Activated naive CD4-positive, alpha-beta T cell treated with anti-CD3 and anti-CD28 coated beads, Interleukin-2, amount 10 ng/mL, durations not matched to agents 7 days and 5 days (primary cell): ENCODE measurements at regions not wholly inside any gene's neighbourhood (a gene's known extent, or its start where the extent isn't known, plus 50 kb on each side); places are given as distances from the start of the nearest gene placed in this dataset.

Experiments
- CTCF ChIA-PET: fragments of 350-600 bp; sonication (Branson Sonifier 250); formaldehyde crosslinking; loops from one replicate; lab custom pipeline; 2021; ENCODE audit warnings: antibody characterized with exemption; lab: Charles Lee
- DNase-seq: peaks from one replicate; pipeline ENCODE4 v3.0.0-alpha.2; 2020
- H3K27ac Mint-ChIP-seq: one replicate; pipeline ENCODE4 v1.8.0; 2021; ENCODE audit warnings: mild to moderate bottlenecking, moderate library complexity, mixed read lengths
- H3K27me3 Mint-ChIP-seq: one replicate; pipeline ENCODE4 v1.8.0; 2021; ENCODE audit warnings: mild to moderate bottlenecking, mixed read lengths
- H3K36me3 Mint-ChIP-seq: one replicate; pipeline ENCODE4 v1.8.0; 2021; ENCODE audit warnings: mixed read lengths
- H3K4me1 Mint-ChIP-seq: one replicate; pipeline ENCODE4 v1.8.0; 2021; ENCODE audit warnings: mixed read lengths
- H3K4me3 Mint-ChIP-seq: one replicate; pipeline ENCODE4 v1.8.0; 2021; ENCODE audit warnings: mild to moderate bottlenecking, moderate library complexity, mixed read lengths
- H3K9me3 Mint-ChIP-seq: one replicate; pipeline ENCODE4 v1.8.0; 2021; ENCODE audit warnings: mixed read lengths

DNA sequence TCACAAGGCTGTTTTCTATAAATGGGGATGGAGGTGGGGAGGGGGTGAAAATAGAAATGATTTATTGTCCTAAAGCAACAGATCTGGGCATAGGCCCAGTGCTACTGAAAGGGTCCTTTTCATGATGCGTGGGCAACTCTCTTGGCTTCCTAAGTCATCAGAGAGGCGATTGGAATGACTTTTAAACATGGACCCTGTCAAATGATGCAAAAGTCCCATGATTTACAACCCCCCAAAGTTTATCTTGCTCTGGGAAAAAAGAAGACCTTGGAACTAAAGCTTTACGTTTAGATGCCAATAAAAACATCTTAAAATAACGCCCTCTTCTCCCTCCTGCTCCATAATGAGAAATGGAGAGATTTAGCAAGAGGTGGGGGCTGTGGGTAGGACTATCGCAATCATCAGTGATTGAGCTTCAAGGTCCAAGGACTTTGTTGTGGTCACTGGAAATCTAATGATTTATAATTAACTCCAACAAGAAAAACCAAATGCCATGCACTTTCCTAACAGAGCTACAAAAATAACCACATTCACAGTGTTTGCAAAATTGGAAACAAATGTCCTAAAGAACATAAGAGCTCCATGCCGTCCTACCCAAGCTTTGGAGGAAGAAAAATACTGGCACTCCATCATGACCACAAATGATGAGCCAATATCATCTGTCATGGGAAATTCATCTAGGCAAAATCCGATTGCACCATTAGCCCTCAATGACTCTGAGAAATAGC is 167.5 kb upstream of the CLINT1 start:
- Mint-ChIP-seq H3K4me1 (no peaks in the 10 kb centered on the region), H3K9me3 (no peaks in the 10 kb centered on the region), H3K27ac (no peak overlapping the region), H3K36me3 (no peaks in the 10 kb centered on the region), H3K27me3 (peaks cover 34% of the 10 kb centered on the region), H3K4me3 (no peak overlapping the region)
- DNase-seq: no peak
- CTCF ChIA-PET: no interaction called here

DNA sequence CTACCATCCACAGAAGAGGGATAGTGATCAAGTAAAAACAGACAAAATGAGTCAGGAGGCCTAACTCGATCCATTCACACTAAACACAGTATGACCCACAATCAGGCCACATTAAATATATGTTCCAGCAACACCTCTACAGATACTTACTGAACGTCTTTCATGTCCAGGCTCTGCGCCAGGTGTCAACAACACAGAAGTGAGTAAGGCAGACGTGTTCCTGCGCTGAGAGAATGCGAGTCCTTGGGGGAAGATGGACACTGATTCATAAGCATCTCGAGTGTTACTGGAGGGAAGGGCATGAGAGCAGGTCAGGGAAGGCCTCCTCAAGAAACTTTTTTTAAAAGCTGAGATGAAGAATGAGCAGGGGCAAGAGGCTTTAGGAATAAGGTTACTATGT is 164.3 kb upstream of the CLINT1 start:
- Mint-ChIP-seq H3K4me1 (no peaks in the 10 kb centered on the region), H3K9me3 (no peaks in the 10 kb centered on the region), H3K27me3 (peaks cover 29% of the 10 kb centered on the region), H3K36me3 (no peaks in the 10 kb centered on the region), H3K4me3 (no peak overlapping the region), H3K27ac (no peak overlapping the region)
- CTCF ChIA-PET: no interaction called here
- no peak for DNase-seq

DNA sequence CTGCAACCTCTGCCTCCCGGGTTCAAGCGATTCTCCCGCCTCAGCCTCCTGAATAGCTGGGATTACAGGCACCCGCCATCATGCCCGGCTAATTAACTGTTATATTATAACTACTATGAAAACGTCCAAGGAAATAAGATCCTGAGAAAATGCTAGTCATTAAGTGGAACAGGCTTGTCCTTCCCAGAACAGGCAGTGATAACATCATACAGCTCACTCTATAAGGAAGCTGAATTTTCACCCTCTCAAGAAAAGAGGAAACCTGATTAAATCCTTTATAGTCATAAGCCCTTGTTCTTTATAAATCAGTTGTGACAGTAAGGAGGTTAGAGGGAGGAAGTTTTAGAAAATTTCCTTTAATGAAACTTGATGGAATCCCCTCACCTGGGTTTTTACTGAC is 163.9 kb upstream of the CLINT1 start:
- Mint-ChIP-seq H3K27me3 (peaks cover 29% of the 10 kb centered on the region), H3K36me3 (no peaks in the 10 kb centered on the region), H3K27ac (no peak overlapping the region), H3K9me3 (no peaks in the 10 kb centered on the region), H3K4me3 (no peak overlapping the region), H3K4me1 (no peaks in the 10 kb centered on the region)
- DNase-seq: no peak
- CTCF ChIA-PET: no interaction called here

DNA sequence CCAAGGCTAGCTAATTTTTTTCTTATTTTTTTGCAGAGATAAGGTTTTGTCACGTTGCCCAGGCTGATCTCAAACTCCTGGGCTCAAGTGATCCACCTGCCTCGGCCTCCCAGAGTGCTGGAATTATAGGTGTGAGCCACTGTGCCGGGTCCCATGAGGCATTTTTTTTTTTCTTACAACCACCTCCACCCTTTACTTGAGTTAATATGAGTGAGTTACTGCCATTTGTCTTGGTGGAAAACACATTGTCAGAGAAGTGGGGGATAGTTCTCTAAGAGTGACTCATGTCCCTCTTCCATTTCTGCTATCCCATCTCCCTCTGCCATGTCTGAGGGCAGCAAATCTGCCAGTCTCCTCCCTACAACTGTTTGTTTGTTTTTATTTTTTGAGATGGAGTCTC is 163.4 kb upstream of the CLINT1 start:
- Mint-ChIP-seq H3K36me3 (no peaks in the 10 kb centered on the region), H3K27me3 (peaks cover 29% of the 10 kb centered on the region), H3K27ac (no peak overlapping the region), H3K4me3 (no peak overlapping the region), H3K4me1 (no peaks in the 10 kb centered on the region), H3K9me3 (no peaks in the 10 kb centered on the region)
- no peak for DNase-seq
- CTCF ChIA-PET: no interaction called here

DNA sequence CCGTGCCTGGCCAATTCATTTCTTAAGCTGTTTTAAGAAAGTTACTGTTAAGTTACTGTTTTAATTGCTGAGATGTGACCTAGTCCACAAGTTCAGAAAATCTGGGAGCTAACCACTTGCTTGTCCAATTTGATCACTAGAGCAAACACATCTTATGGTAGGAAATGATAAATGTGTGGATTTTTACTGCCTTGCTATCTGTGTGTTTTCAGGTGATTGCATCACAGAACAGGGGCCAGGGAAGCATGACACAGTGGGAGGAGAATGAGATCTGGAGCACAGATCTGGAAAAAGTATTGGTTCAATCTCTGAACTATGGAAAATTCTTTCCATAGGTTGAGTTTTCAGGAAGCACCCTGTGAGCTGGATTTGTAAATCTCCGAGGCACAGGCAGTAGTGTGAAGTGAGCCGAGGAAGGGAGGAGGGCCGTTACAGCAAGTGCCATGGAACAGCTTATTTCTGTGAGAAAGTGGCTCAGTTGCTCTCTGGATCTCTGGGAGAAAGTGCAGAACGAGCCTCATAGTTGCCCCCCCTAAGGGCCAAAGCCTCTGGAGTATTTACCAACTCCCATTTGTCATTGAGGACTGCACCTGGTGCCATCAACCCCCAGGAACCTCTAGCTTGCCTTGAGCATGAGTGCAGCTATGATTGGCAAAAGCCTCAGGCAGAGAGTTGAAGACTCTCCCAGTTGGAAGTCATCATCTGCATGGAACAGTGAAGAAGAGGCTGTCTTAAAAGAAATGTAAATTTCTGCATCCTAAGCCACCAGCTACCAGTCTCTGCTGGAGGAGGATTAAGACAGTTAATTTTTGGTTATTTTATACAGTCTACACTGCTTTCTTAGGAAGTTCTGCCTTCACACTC is 161.8 kb upstream of the CLINT1 start:
- no peaks in the 10 kb centered on the region for H3K36me3 Mint-ChIP-seq
- no peaks in the 10 kb centered on the region for H3K9me3 Mint-ChIP-seq

DNA sequence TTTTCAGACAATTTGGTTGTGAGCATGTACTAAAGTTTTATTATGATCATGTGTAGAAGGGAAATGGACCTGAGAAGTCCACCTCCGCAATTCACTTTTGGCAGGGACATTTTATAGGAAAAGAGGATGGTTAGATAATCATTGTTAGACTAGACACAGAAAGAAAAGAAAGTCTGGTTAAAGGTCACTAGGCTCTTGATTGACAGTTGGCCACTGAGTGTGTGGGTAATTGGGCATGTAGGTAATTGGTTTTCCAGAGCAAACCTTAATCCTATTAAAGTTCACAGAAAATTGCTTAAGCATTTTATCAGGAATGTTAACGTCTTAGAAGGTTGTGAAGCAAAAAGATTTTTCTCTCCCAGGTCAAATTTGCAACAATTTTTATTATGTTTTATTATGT is 158.5 kb upstream of the CLINT1 start:
- H3K27me3 Mint-ChIP-seq: peaks cover 19% of the 10 kb centered on the region
- CTCF ChIA-PET: no interaction called here
- no peak overlapping the region for H3K27ac Mint-ChIP-seq
- no peak overlapping the region for H3K4me3 Mint-ChIP-seq
- no peaks in the 10 kb centered on the region for H3K4me1 Mint-ChIP-seq
- no peak for DNase-seq
- H3K9me3 Mint-ChIP-seq: no peaks in the 10 kb centered on the region
- no peaks in the 10 kb centered on the region for H3K36me3 Mint-ChIP-seq

More for the DNA sequence above, 161.8 kb upstream of the CLINT1 start:
- CTCF ChIA-PET: no interaction called here
- no peak for DNase-seq
- H3K4me3 Mint-ChIP-seq: no peak overlapping the region
- H3K27ac Mint-ChIP-seq: no peak overlapping the region
- H3K27me3 Mint-ChIP-seq: peaks cover 29% of the 10 kb centered on the region
- no peaks in the 10 kb centered on the region for H3K4me1 Mint-ChIP-seq

DNA sequence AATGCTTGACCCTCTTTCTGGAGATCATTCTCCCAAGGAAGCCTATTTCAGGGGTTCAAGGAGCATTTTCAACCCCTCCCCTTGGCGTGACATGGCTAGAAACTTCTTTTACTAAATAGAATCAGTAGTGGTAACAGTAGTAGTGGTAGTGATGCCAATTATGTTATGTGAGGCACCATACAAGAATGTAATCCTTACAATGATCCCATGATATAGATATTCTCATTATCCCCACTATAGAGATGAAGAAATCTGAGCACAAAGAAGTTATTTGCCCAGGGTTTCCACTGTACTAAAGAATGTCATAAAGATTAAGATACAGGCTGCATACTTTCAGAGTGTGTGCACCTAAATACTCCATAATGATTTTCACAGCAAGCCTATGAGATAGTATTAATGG is 155.4 kb upstream of the CLINT1 start:
- Mint-ChIP-seq H3K27ac (no peak overlapping the region), H3K27me3 (peaks cover 5% of the 10 kb centered on the region), H3K36me3 (no peaks in the 10 kb centered on the region), H3K4me3 (no peak overlapping the region), H3K9me3 (no peaks in the 10 kb centered on the region), H3K4me1 (no peaks in the 10 kb centered on the region)
- CTCF ChIA-PET: no interaction called here
- DNase-seq: no peak

DNA sequence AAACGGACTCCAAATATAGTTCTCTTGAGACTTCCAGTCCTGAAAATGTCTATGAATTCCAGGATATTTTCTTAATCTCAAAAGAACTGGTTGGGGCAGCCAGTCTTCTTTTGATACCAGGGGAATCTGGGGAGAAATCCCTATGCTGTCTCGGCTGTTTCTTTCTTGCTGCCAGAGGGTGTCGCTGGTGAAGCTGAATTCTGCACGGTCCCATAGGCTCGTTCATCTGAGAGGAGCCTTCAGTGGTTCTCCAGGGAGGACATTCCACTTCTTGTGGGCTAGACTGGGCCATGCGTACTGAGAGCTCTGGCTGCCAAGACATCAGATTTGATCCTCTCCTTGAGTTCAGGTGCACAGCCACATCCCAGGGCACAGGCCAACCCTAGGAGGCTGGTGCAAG is 155.0 kb upstream of the CLINT1 start:
- DNase-seq: no peak
- no peaks in the 10 kb centered on the region for H3K4me1 Mint-ChIP-seq
- no peaks in the 10 kb centered on the region for H3K9me3 Mint-ChIP-seq
- no peak overlapping the region for H3K4me3 Mint-ChIP-seq
- CTCF ChIA-PET: no interaction called here
- peaks cover 5% of the 10 kb centered on the region for H3K27me3 Mint-ChIP-seq
- no peaks in the 10 kb centered on the region for H3K36me3 Mint-ChIP-seq
- H3K27ac Mint-ChIP-seq: no peak overlapping the region

DNA sequence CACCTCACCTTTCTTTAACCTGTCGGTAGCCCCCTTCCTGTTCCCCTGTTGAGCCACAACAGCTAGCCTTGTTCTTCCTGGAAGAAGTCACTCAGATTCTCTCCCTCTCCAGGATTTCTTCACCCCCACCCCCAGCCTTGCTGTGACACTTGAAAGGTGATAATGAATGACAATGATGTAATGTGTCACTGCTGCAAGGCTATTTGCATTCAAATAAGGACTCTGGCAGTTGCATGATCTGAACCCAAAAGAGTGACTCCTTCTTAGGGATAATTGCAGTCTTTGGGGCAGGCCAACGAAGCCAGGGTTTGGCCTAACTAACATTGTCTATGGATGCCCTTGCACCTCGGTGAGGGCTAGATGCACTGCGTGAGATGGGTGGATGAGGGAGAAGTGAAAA is 154.4 kb upstream of the CLINT1 start:
- CTCF ChIA-PET: no interaction called here
- Mint-ChIP-seq H3K9me3 (no peaks in the 10 kb centered on the region), H3K4me3 (no peak overlapping the region), H3K4me1 (no peaks in the 10 kb centered on the region), H3K36me3 (no peaks in the 10 kb centered on the region), H3K27ac (no peak overlapping the region), H3K27me3 (peaks cover 5% of the 10 kb centered on the region)
- DNase-seq: no peak

DNA sequence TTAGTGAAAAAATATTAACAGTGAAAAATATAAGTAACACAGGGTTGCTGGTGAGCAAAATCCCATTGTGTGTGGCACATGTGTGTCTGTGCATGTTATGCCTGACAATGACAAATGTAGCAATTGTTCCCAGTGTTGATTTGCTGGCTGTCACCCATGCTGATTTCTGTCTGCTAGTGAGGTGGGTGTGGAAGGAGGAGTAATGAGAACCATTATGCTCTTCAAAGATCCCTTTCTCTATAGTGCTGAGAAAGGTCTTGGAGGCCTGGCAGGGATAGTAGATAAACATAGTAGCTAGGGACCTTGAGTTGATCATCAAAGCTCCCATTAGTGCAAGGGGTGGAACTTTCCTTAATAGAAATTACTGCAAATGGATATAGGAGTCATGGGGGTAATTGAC is 152.5 kb upstream of the CLINT1 start:
- peaks cover 5% of the 10 kb centered on the region for H3K27me3 Mint-ChIP-seq

DNA sequence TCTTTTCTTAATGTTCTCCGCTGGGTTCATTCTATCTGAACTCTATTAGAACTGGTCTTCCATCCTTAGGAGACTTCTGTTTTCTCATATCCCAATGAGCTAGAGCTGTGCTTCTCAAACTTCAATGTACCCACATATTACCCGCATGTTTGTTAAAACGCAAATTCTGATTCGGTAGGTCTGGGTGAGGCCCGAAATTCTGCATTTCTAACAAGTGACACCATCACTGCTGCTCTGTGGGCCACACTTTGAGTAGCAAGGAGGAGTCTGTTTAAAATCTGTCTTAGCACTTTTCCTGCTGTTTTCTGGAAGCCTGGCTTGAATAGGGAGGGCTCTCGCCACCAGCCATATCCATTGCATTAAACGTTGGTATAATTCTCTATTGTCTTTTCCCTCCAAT is 151.9 kb upstream of the CLINT1 start:
- Mint-ChIP-seq H3K27ac (no peak overlapping the region), H3K4me3 (no peak overlapping the region)

More for the DNA sequence above, 152.5 kb upstream of the CLINT1 start:
- Mint-ChIP-seq H3K9me3 (no peaks in the 10 kb centered on the region), H3K4me1 (no peaks in the 10 kb centered on the region), H3K36me3 (no peaks in the 10 kb centered on the region), H3K4me3 (no peak overlapping the region), H3K27ac (no peak overlapping the region)
- no peak for DNase-seq
- CTCF ChIA-PET: interaction anchor here (0.6 to 1.3 kb wide), 2 partner anchors 17 to 73 kb away, joined by 3 read pairs; no protein-coding TSS in a partner anchor

DNA sequence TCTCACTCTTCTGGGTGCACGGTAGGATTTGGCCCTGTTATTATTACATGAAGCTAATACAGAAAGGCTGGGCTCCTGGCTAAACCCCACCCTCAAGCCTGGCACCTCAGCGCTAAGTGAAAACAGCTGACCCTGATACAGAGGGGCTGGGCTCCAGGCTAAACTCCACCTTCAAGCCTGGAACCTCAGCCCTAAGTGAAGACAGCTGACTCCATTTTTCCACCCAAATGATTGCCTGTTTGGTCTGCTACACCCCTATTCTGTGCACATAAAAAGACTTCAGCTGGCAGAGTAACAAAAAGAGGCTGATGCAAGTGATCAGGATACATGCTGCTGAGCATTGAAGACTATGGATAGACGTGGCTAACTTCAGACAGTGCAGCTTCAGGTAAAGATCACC is 148.4 kb upstream of the CLINT1 start:
- peaks cover 7% of the 10 kb centered on the region for H3K27me3 Mint-ChIP-seq
- no peaks in the 10 kb centered on the region for H3K36me3 Mint-ChIP-seq
- no peaks in the 10 kb centered on the region for H3K4me1 Mint-ChIP-seq
- H3K27ac Mint-ChIP-seq: no peak overlapping the region
- CTCF ChIA-PET: no interaction called here
- no peak overlapping the region for H3K4me3 Mint-ChIP-seq
- DNase-seq: no peak
- peaks cover 2% of the 10 kb centered on the region for H3K9me3 Mint-ChIP-seq

More for the DNA sequence above, 151.9 kb upstream of the CLINT1 start:
- Mint-ChIP-seq H3K9me3 (no peaks in the 10 kb centered on the region), H3K4me1 (no peaks in the 10 kb centered on the region), H3K27me3 (peaks cover 5% of the 10 kb centered on the region), H3K36me3 (no peaks in the 10 kb centered on the region)
- DNase-seq: no peak
- CTCF ChIA-PET: interaction anchor here (0.6 kb wide), 1 partner anchor 73 kb away, joined by 3 read pairs; no protein-coding TSS in a partner anchor

DNA sequence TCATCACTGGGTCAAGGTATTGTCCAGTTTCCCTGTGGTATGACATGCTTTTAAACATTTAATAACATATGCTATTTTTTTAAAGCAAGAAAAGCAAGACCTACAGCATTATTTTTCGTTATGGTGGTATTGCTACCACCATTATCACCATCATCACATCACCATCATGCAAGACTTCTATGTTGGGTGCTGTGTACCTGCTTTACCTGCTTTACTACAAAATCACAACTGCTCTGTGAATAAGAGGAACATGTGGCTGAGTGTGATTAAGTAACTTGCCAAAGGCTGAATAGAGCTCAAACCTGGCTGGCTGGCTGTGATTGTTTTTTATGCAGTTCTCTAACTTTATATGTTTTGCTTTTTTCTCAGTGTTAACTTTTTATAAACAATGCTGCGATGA is 140.8 kb upstream of the CLINT1 start:
- Mint-ChIP-seq H3K27ac (no peak overlapping the region), H3K36me3 (no peaks in the 10 kb centered on the region), H3K4me1 (peaks cover 5% of the 10 kb centered on the region), H3K27me3 (peaks cover 48% of the 10 kb centered on the region), H3K9me3 (no peaks in the 10 kb centered on the region), H3K4me3 (no peak overlapping the region)
- CTCF ChIA-PET: no interaction called here
- no peak for DNase-seq

DNA sequence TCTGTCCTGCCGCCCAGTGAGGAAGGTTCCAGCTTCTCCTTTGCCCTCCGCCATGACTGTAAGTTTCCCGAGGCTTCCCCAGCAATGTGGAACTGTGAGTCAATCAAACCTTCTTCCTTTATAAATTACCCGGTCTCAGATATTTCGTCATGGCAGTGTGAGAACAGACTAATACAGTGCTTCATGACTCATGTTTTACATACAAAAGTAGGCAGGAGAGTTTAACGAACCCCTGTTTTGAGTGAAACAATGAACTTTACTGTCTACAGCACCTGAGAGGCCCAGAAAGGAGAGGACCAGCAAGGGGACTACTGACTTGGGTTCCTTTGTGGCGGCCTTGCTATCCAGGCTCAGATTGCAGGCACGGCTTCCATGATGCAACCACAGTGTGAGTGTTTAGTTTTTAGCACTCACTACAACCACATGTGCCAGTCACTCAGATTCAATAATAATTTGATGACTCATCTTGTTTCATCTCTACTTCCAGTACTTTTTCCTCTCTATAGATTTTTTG is 139.1 kb upstream of the CLINT1 start:
- no peak for DNase-seq
- Mint-ChIP-seq H3K27me3 (peaks cover 57% of the 10 kb centered on the region), H3K27ac (no peak overlapping the region), H3K4me1 (peaks cover 19% of the 10 kb centered on the region), H3K36me3 (no peaks in the 10 kb centered on the region), H3K4me3 (no peak overlapping the region), H3K9me3 (no peaks in the 10 kb centered on the region)
- CTCF ChIA-PET: no interaction called here
